ENCODE measurements at regions not wholly inside any gene's neighbourhood (a gene's known extent, or its start where the extent isn't known, plus 50 kb on each side); places are given as distances from the start of the nearest gene placed in this dataset.
"Not testable (repeated sequence)": the region's sequence is repeated elsewhere in the genome, so short reads cannot be mapped to it uniquely, and the experiment has no call there.

GRCh38 chr1:213600879-213601278 is 386.9 kb upstream of the PROX1 start:
- FAIRE-seq (no peak), DNase-seq (ENCODE audit: low read depth) (no peak)
- TF ChIP-seq EZH2 (IDR thresholded peaks at IDR 0.05; ENCODE audit: insufficient read depth, low read length) = no peak
- TF ChIP-seq, protein P1, sequence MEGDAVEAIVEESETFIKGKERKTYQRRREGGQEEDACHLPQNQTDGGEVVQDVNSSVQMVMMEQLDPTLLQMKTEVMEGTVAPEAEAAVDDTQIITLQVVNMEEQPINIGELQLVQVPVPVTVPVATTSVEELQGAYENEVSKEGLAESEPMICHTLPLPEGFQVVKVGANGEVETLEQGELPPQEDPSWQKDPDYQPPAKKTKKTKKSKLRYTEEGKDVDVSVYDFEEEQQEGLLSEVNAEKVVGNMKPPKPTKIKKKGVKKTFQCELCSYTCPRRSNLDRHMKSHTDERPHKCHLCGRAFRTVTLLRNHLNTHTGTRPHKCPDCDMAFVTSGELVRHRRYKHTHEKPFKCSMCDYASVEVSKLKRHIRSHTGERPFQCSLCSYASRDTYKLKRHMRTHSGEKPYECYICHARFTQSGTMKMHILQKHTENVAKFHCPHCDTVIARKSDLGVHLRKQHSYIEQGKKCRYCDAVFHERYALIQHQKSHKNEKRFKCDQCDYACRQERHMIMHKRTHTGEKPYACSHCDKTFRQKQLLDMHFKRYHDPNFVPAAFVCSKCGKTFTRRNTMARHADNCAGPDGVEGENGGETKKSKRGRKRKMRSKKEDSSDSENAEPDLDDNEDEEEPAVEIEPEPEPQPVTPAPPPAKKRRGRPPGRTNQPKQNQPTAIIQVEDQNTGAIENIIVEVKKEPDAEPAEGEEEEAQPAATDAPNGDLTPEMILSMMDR (IDR thresholded peaks at IDR 0.05; ENCODE audit: insufficient read depth, low read depth, low read length) = no peak
- Histone ChIP-seq H3K9ac (ENCODE audit: low read length) (no peak overlapping the region), H3K27me3 (ENCODE audit: insufficient read depth, low read length) (no peaks in the 10 kb centered on the region), H3K79me2 (ENCODE audit: insufficient read depth, low read length) (no peaks in the 10 kb centered on the region), H3K4me2 (ENCODE audit: low read length) (no peak overlapping the region), H4K20me1 (ENCODE audit: insufficient read depth, low read length) (no peaks in the 10 kb centered on the region), H3K4me3 (ENCODE audit: insufficient read depth, low read depth, low read length) (no peak overlapping the region), H3K36me3 (ENCODE audit: insufficient read depth, low read length) (no peaks in the 10 kb centered on the region), H2AFZ (ENCODE audit: low read depth, low read length) (no peak overlapping the region), H3K9me3 (ENCODE audit: insufficient read depth, low read depth, low read length) (no peaks in the 10 kb centered on the region), H3K4me1 (ENCODE audit: insufficient read depth, low read length) (no peaks in the 10 kb centered on the region), H3K27ac (ENCODE audit: low read depth, low read length) (no peak overlapping the region)
- Mint-ChIP-seq H3K36me3 (ENCODE audit: low read depth, unreplicated experiment) (no peaks in the 10 kb centered on the region), H3K4me1 (ENCODE audit: low read depth, unreplicated experiment) (no peaks in the 10 kb centered on the region), H3K27me3 (ENCODE audit: low read depth, unreplicated experiment) (peaks cover 37% of the 10 kb centered on the region), H3K9me3 (ENCODE audit: unreplicated experiment) (no peaks in the 10 kb centered on the region), H3K4me3 (ENCODE audit: unreplicated experiment) (no peak overlapping the region), H3K27ac (ENCODE audit: unreplicated experiment) (no peak overlapping the region)

GRCh38 chr1:213601705-213602104 is 386.1 kb upstream of the PROX1 start:
- H3K27me3 ChIP-seq (ENCODE audit: insufficient read depth, low read length); H3K9ac ChIP-seq (ENCODE audit: low read length); H3K36me3 ChIP-seq (ENCODE audit: insufficient read depth, low read length); H3K9me3 Mint-ChIP-seq (ENCODE audit: unreplicated experiment); H3K79me2 ChIP-seq (ENCODE audit: insufficient read depth, low read length); H3K4me1 ChIP-seq (ENCODE audit: insufficient read depth, low read length); FAIRE-seq; H3K9me3 ChIP-seq (ENCODE audit: insufficient read depth, low read depth, low read length); H3K4me3 ChIP-seq (ENCODE audit: insufficient read depth, low read depth, low read length); H3K4me1 Mint-ChIP-seq (ENCODE audit: low read depth, unreplicated experiment); H4K20me1 ChIP-seq (ENCODE audit: insufficient read depth, low read length); H3K4me3 Mint-ChIP-seq (ENCODE audit: unreplicated experiment); H3K27ac Mint-ChIP-seq (ENCODE audit: unreplicated experiment); DNase-seq (ENCODE audit: low read depth); H2AFZ ChIP-seq (ENCODE audit: low read depth, low read length); H3K4me2 ChIP-seq (ENCODE audit: low read length); H3K27ac ChIP-seq (ENCODE audit: low read depth, low read length); H3K36me3 Mint-ChIP-seq (ENCODE audit: low read depth, unreplicated experiment): not testable (repeated sequence)
- H3K27me3 Mint-ChIP-seq (ENCODE audit: low read depth, unreplicated experiment) = peaks cover 43% of the 10 kb centered on the region

DNA sequence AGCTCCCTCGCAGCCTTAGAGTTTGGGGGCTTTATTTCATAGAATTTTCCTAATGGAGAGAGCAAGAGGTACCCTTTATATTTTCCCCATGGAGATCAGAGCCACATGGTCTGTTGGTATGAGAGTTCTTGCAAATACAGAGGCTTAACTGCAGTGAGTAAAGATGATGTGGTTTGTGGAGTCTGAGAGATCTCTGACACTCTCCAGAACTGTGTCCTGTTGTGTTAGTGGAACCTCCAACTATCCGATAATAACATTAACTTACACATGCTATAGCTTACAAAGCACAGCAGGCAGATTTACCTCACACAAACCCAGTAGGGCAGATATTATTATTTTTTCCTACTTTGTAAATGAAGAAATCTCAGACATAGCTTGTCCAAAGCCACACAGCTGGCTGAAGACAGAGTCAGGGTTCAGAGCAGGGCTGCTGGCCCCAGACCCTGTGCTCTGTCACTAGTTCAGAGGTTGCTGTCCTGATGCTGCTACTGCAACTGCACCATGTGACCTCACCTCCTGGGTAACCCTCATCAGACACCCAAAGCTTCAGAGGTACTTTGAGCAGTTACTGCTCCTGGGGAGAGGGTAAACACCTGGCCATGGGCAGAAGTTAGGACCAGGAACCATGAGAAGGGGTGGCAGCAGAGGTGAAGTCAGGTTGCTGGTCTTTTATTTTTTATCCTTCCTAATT is 384.8 kb upstream of the PROX1 start:
- Histone ChIP-seq H3K36me3 (ENCODE audit: insufficient read depth, low read length) (no peaks in the 10 kb centered on the region), H3K27me3 (ENCODE audit: insufficient read depth, low read length) (no peaks in the 10 kb centered on the region), H3K4me2 (ENCODE audit: low read length) (no peak overlapping the region), H3K27ac (ENCODE audit: low read depth, low read length) (no peak overlapping the region), H4K20me1 (ENCODE audit: insufficient read depth, low read length) (no peaks in the 10 kb centered on the region), H3K79me2 (ENCODE audit: insufficient read depth, low read length) (no peaks in the 10 kb centered on the region), H3K9me3 (ENCODE audit: insufficient read depth, low read depth, low read length) (no peaks in the 10 kb centered on the region), H2AFZ (ENCODE audit: low read depth, low read length) (no peak overlapping the region), H3K4me3 (ENCODE audit: insufficient read depth, low read depth, low read length) (no peak overlapping the region), H3K4me1 (ENCODE audit: insufficient read depth, low read length) (no peaks in the 10 kb centered on the region), H3K9ac (ENCODE audit: low read length) (no peak overlapping the region)
- no peak overlapping the region for H3K27ac Mint-ChIP-seq (ENCODE audit: unreplicated experiment)
- H3K9me3 Mint-ChIP-seq (ENCODE audit: unreplicated experiment) = no peaks in the 10 kb centered on the region
- no peaks in the 10 kb centered on the region for H3K4me1 Mint-ChIP-seq (ENCODE audit: low read depth, unreplicated experiment)
- FAIRE-seq = no peak
- no peak overlapping the region for H3K4me3 Mint-ChIP-seq (ENCODE audit: unreplicated experiment)
- peaks cover 38% of the 10 kb centered on the region for H3K27me3 Mint-ChIP-seq (ENCODE audit: low read depth, unreplicated experiment)
- DNase-seq (ENCODE audit: low read depth) = no peak
- TF ChIP-seq, protein P1 (IDR thresholded peaks at IDR 0.05; ENCODE audit: insufficient read depth, low read depth, low read length) = no peak
- no peak for TF ChIP-seq EZH2 (IDR thresholded peaks at IDR 0.05; ENCODE audit: insufficient read depth, low read length)
- H3K36me3 Mint-ChIP-seq (ENCODE audit: low read depth, unreplicated experiment) = no peaks in the 10 kb centered on the region
